ENCODE measurements at regions not wholly inside any gene's neighbourhood (a gene's known extent, or its start where the extent isn't known, plus 50 kb on each side); places are given as distances from the start of the nearest gene placed in this dataset.

DNA sequence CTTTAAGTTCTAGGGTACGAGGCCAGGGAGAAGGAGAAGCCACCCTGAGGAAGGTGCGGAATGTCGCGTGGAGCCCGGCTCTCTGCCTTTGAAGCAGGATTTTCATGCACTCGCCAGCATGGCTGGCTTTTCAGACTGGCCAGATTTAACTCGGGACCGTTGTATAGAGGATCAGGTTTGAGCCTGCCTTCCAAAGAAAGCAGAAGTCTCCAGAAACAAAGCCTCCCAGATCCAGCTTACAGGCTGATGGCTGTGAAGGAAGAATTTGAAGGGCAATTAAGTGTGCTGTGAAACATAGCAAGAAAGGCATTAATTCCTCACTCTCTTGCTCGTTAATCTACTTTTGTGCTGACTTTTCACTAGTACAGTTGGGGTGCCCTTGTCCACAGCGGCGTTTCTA, 140.2 kb downstream of the SOX1 start:
- no peaks in the 10 kb centered on the region for H3K27me3 ChIP-seq
- H3K36me3 ChIP-seq = no peaks in the 10 kb centered on the region
- no peaks in the 10 kb centered on the region for H3K9me3 ChIP-seq
- intact Hi-C loops (cut with DNase I) = no loop called here
- H3K4me3 ChIP-seq = no peak overlapping the region
- H3K27ac ChIP-seq = no peak overlapping the region
- TF ChIP-seq POLR2AphosphoS5 (IDR thresholded peaks at IDR 0.05; ENCODE audit: insufficient read depth in 1 of 2, low read depth in 1 of 2) (no peak), POLR2A (IDR thresholded peaks at IDR 0.05) (no peak)
- TF ChIP-seq, protein P1, sequence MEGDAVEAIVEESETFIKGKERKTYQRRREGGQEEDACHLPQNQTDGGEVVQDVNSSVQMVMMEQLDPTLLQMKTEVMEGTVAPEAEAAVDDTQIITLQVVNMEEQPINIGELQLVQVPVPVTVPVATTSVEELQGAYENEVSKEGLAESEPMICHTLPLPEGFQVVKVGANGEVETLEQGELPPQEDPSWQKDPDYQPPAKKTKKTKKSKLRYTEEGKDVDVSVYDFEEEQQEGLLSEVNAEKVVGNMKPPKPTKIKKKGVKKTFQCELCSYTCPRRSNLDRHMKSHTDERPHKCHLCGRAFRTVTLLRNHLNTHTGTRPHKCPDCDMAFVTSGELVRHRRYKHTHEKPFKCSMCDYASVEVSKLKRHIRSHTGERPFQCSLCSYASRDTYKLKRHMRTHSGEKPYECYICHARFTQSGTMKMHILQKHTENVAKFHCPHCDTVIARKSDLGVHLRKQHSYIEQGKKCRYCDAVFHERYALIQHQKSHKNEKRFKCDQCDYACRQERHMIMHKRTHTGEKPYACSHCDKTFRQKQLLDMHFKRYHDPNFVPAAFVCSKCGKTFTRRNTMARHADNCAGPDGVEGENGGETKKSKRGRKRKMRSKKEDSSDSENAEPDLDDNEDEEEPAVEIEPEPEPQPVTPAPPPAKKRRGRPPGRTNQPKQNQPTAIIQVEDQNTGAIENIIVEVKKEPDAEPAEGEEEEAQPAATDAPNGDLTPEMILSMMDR (IDR thresholded peaks at IDR 0.05) = no peak
- no peaks in the 10 kb centered on the region for H3K4me1 ChIP-seq
- no peak for DNase-seq (ENCODE audit: extremely low spot score in 2 of 2)

DNA sequence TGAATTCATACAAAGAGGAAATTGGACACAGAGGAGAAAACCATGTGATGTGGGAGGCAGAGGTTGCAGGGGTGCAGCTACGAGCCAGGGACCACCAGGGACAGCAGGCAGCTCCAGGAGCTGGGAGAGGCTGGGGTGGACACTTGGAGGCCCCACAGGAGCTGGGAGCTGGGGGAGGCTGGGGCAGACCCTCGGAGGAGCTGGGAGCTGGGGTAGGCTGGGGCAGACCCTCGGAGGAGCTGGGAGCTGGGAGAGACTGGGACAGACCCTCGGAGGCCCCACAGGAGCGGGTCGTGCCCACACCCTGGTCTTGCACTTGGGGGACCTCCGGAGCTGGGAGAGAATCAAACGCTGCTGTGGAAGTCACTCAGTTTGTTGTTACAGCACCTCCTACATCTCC, 141.7 kb downstream of the SOX1 start:
- Histone ChIP-seq H3K36me3 (no peaks in the 10 kb centered on the region), H3K9me3 (no peaks in the 10 kb centered on the region), H3K4me3 (no peak overlapping the region), H3K4me1 (no peaks in the 10 kb centered on the region), H3K27me3 (no peaks in the 10 kb centered on the region), H3K27ac (no peak overlapping the region)
- DNase-seq (ENCODE audit: extremely low spot score in 2 of 2) = no peak
- intact Hi-C loops (cut with DNase I) = no loop called here
- TF ChIP-seq POLR2AphosphoS5 (IDR thresholded peaks at IDR 0.05; ENCODE audit: insufficient read depth in 1 of 2, low read depth in 1 of 2) = no peak
- TF ChIP-seq POLR2A (IDR thresholded peaks at IDR 0.05) = no peak
- TF ChIP-seq, protein P1 (IDR thresholded peaks at IDR 0.05) = no peak

DNA sequence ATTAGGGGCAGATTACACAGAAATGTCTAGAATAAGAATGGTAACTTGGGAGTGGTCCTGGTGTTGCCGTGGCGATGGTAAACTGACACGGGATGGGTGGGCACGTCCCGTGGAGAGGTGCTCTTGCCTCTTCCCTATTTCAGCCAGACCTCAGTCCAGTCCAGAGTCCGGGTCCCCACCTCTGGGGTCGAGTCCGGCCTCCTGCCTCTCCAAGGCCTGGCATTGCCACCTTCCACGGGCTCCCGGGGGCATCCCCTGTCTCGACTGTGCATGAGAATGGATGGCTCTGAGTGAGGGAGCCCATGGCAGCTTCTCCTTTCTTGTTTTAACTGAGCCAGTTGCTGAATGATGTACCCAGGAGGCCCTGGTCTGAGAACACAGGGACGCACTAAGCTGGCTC, 142.3 kb downstream of the SOX1 start:
- no peak for DNase-seq (ENCODE audit: extremely low spot score in 2 of 2)
- intact Hi-C loops (cut with DNase I) = no loop called here
- Histone ChIP-seq H3K27ac (no peak overlapping the region), H3K9me3 (no peaks in the 10 kb centered on the region), H3K4me1 (no peaks in the 10 kb centered on the region), H3K4me3 (no peak overlapping the region), H3K27me3 (no peaks in the 10 kb centered on the region), H3K36me3 (no peaks in the 10 kb centered on the region)
- TF ChIP-seq POLR2AphosphoS5 (IDR thresholded peaks at IDR 0.05; ENCODE audit: insufficient read depth in 1 of 2, low read depth in 1 of 2) (no peak), POLR2A (IDR thresholded peaks at IDR 0.05) (no peak)
- TF ChIP-seq, protein P1 (IDR thresholded peaks at IDR 0.05) = no peak

DNA sequence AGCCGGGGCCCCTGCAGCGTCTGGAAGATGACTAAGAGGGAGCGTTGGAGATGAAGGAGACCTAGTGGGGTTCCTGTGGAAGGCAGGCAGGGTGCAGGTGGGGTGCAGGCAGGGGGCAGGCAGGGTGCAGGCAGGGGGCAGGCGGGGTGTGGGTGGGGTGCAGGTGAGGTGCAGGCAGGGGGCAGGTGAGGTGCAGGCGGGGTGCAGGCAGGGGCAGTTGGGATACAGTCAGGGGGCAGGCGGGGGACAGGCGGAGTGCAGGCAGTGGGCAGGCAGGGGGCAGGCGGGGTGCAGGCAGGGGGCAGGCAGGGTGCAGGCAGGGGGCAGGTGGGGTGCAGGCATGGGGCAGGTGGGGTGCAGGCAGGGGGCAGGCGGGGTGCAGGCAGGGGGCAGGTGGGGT, 142.8 kb downstream of the SOX1 start:
- Histone ChIP-seq H3K27ac (no peak overlapping the region), H3K36me3 (no peaks in the 10 kb centered on the region), H3K4me3 (no peak overlapping the region), H3K4me1 (no peaks in the 10 kb centered on the region), H3K9me3 (no peaks in the 10 kb centered on the region), H3K27me3 (no peaks in the 10 kb centered on the region)
- TF ChIP-seq, protein P1 (IDR thresholded peaks at IDR 0.05) = no peak
- no peak for TF ChIP-seq POLR2AphosphoS5 (IDR thresholded peaks at IDR 0.05; ENCODE audit: insufficient read depth in 1 of 2, low read depth in 1 of 2)
- no peak for TF ChIP-seq POLR2A (IDR thresholded peaks at IDR 0.05)
- no peak for DNase-seq (ENCODE audit: extremely low spot score in 2 of 2)
- intact Hi-C loops (cut with DNase I) = no loop called here

DNA sequence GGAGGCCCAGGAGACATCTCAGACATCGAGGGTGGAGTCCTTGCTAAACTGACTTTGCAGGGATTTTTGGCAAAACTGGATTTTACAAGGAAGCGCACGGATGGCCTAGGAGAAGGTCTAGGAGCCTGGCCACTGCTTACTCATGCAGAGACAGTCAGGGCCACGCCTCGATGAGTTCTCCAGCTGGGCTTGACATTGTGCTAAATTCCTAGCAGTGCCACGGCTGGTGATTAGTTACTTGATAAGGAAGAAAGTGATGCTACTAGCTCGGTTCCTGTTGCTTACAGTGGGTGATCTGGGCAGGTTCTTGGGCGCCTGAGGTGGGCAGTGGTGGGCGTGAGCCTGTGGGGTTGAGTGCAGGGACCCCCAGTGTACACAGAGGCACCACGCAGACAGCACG, 143.4 kb downstream of the SOX1 start:
- Histone ChIP-seq H3K27me3 (no peaks in the 10 kb centered on the region), H3K36me3 (no peaks in the 10 kb centered on the region), H3K4me3 (no peak overlapping the region), H3K4me1 (no peaks in the 10 kb centered on the region), H3K27ac (no peak overlapping the region), H3K9me3 (no peaks in the 10 kb centered on the region)
- intact Hi-C loops (cut with DNase I) = no loop called here
- DNase-seq (ENCODE audit: extremely low spot score in 2 of 2) = no peak
- TF ChIP-seq POLR2A (IDR thresholded peaks at IDR 0.05) = no peak
- TF ChIP-seq, protein P1 (IDR thresholded peaks at IDR 0.05) = no peak
- no peak for TF ChIP-seq POLR2AphosphoS5 (IDR thresholded peaks at IDR 0.05; ENCODE audit: insufficient read depth in 1 of 2, low read depth in 1 of 2)
